ENCODE measurements at regions not wholly inside any gene's neighbourhood (a gene's known extent, or its start where the extent isn't known, plus 50 kb on each side); places are given as distances from the start of the nearest gene placed in this dataset.

DNA sequence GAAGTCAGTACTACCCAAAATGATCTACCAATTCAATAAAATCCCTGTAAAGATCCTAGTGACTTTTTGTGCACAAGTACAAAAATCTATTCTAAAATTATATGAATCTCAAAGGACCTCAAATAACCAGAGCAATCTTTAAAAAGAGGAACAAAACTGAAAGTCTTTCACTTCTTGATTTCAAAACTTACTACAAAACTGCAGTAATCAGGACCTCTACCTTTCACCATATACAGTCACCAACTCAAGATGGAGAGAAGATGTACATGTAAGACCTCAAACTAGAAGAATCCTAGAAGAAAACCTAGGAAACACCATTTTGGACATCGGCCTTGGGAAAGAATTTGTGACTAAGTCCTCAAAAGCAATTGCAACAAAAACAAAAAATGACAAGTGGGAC, 109.5 kb upstream of the CD93 start:
- Histone ChIP-seq H3K4me3 (no peak overlapping the region), H3K9me3 (replicated peaks; ENCODE audit: control insufficient read depth, insufficient read depth, low read length) (no peaks in the 10 kb centered on the region), H3K4me1 (ENCODE audit: control insufficient read depth, insufficient read depth, low read length) (peaks cover 4% of the 10 kb centered on the region; the same call in 1 of the 2 replicates), H3K27ac (ENCODE audit: control insufficient read depth, insufficient read depth) (no peak overlapping the region), H3K4me2 (ENCODE audit: control insufficient read depth, insufficient read depth) (no peak overlapping the region), H4K20me1 (ENCODE audit: control insufficient read depth, insufficient read depth) (no peaks in the 10 kb centered on the region), H2AFZ (ENCODE audit: control insufficient read depth, low read depth, low read length) (no peak overlapping the region), H3K36me3 (ENCODE audit: control insufficient read depth in 2 of 2, insufficient read depth in 2 of 2, low read length in 1 of 2) (no peaks in the 10 kb centered on the region), H3K79me2 (ENCODE audit: control insufficient read depth, insufficient read depth, low read length) (no peaks in the 10 kb centered on the region), H3K9ac (ENCODE audit: control insufficient read depth, insufficient read depth, low read length) (no peak overlapping the region), H3K27me3 (replicated peaks in 1 of 2; ENCODE audit: control insufficient read depth in 2 of 2, insufficient read depth in 2 of 2, low read length in 1 of 2) (no peaks in the 10 kb centered on the region)
- ChIA-PET POLR2A (no interaction called here), SMC1A (ENCODE audit: uncharacterized antibody, unreplicated experiment) (interaction anchor here (1.3 to 2.8 kb wide), 4 partner anchors 17 to 72 kb away, joined by 4 to 7 read pairs (median 4); no protein-coding TSS in a partner anchor), CTCF (interaction anchor here (1.5 kb wide), 1 partner anchor 17 kb away, joined by 5 read pairs; no protein-coding TSS in a partner anchor), RAD21 (ENCODE audit: unreplicated experiment) (interaction anchor here (0.8 to 1.1 kb wide), 2 partner anchors 43 to 226 kb away, joined by 3 read pairs; partner anchors contain the start of gene NAPB)
- TF ChIP-seq SPI1 (IDR thresholded peaks at IDR 0.05; ENCODE audit: borderline replicate concordance, insufficient read depth, low read depth, low read length) (peak; percentile 22; the same call in 1 of the 2 replicates), DPF2 (IDR thresholded peaks at IDR 0.05) (no peak)
- TF ChIP-seq, protein P1, sequence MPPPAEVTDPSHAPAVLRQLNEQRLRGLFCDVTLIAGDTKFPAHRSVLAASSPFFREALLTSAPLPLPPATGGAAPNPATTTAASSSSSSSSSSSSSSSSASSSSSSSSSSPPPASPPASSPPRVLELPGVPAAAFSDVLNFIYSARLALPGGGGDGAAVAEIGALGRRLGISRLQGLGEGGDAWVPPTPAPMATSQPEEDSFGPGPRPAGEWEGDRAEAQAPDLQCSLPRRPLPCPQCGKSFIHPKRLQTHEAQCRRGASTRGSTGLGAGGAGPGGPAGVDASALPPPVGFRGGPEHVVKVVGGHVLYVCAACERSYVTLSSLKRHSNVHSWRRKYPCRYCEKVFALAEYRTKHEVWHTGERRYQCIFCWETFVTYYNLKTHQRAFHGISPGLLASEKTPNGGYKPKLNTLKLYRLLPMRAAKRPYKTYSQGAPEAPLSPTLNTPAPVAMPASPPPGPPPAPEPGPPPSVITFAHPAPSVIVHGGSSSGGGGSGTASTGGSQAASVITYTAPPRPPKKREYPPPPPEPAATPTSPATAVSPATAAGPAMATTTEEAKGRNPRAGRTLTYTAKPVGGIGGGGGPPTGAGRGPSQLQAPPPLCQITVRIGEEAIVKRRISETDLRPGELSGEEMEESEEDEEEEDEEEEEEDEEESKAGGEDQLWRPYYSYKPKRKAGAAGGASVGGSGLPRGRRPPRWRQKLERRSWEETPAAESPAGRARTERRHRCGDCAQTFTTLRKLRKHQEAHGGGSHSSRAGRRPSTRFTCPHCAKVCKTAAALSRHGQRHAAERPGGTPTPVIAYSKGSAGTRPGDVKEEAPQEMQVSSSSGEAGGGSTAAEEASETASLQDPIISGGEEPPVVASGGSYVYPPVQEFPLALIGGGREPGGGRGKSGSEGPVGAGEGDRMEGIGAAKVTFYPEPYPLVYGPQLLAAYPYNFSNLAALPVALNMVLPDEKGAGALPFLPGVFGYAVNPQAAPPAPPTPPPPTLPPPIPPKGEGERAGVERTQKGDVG (CRISPR knock-in tag; IDR thresholded peaks at IDR 0.05), result no peak
- TF ChIP-seq, protein P2, sequence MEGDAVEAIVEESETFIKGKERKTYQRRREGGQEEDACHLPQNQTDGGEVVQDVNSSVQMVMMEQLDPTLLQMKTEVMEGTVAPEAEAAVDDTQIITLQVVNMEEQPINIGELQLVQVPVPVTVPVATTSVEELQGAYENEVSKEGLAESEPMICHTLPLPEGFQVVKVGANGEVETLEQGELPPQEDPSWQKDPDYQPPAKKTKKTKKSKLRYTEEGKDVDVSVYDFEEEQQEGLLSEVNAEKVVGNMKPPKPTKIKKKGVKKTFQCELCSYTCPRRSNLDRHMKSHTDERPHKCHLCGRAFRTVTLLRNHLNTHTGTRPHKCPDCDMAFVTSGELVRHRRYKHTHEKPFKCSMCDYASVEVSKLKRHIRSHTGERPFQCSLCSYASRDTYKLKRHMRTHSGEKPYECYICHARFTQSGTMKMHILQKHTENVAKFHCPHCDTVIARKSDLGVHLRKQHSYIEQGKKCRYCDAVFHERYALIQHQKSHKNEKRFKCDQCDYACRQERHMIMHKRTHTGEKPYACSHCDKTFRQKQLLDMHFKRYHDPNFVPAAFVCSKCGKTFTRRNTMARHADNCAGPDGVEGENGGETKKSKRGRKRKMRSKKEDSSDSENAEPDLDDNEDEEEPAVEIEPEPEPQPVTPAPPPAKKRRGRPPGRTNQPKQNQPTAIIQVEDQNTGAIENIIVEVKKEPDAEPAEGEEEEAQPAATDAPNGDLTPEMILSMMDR (IDR thresholded peaks at IDR 0.05 in 2 of 3, conservative IDR thresholded peaks at IDR 0.05 in 1 of 3; ENCODE audit: control insufficient read depth in 2 of 3, extremely low read depth in 1 of 3, insufficient read depth in 1 of 3, low read depth in 3 of 3, low read length in 3 of 3), result no peak
- DNase-seq (ENCODE audit: low read depth, low spot score) (peak; percentile 13), FAIRE-seq (no peak), ATAC-seq (peak; percentile 56)
- intact Hi-C loops (cut with micrococcal nuclease; ENCODE audit: unreplicated experiment), result no loop called here
- in situ Hi-C loops (cut with MboI), result no loop called here
- 58% methylated on average over 1 of the region's 1 CpG for WGBS (ENCODE audit: insufficient coverage, insufficient replicate concordance, low lambda C conversion rate, missing lambda C conversion rate)
- no TSS peak for BruUV-seq (replicated peaks)

Data from GM12878 (cell line).